Activated gamma-delta T cell treated with Interleukin-2 at 50 U/mL for 16 hours (primary cell): ENCODE measurements at regions not wholly inside any gene's neighbourhood (a gene's known extent, or its start where the extent isn't known, plus 50 kb on each side); places are given as distances from the start of the nearest gene placed in this dataset.

ENCODE experiments used
- DNase-seq: peaks from one replicate; pipeline ENCODE4 v3.0.0-alpha.2; 2020

- DNase-seq, result no peak
Observed at GRCh38 chr7:106812027-106812643, 52.9 kb upstream of the PIK3CG start.

- no peak for DNase-seq
Observed at GRCh38 chr7:106813705-106814305, 51.3 kb upstream of the PIK3CG start.

GRCh38 chr7:106814887-106815286 lies 50.2 kb upstream of the PIK3CG start:
- DNase-seq, result no peak
